ENCODE measurements at regions not wholly inside any gene's neighbourhood (a gene's known extent, or its start where the extent isn't known, plus 50 kb on each side); places are given as distances from the start of the nearest gene placed in this dataset.

DNA sequence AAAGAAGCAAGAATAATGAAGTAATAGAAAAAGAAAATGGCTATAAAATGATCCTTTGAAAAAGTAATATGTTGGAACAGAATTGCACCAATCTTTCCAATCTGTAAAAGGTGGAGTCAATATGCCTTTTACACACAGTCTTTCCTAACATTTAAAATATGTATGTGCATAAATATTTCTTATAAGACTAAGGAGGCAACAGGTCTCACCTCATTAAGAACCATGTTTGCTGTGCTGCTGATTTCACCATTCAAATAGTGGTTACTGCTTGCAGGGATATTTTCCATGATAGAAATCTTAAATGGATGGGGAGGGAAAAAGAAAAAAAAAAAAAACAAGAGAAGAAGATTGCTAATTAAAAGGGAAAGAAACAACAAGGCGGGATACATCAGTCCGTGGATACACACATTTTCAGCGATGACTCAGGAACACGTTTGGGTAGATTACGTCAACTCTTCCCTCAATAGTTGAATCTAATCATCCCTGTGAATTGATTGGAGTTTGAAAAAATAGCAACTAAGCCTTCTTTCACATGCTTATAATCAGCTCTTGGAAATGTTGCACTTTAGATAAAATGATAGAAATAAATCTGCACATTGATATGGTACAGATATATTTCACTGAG lies 2133.9 kb upstream of the CELF4 start:
- H3K23me2 ChIP-seq (ENCODE audit: low read depth, low read length) = no peaks in the 10 kb centered on the region
- H2BK12ac ChIP-seq (ENCODE audit: low read depth, low read length) = no peak overlapping the region
- H3K27me3 ChIP-seq (replicated peaks in 1 of 4; ENCODE audit: control insufficient read depth in 3 of 4, extremely low read depth in 1 of 4, insufficient read depth in 3 of 4, low read length in 3 of 4) = no peaks in the 10 kb centered on the region
- H2BK20ac ChIP-seq (ENCODE audit: low read length) = no peak overlapping the region
- no peak overlapping the region for H2BK5ac ChIP-seq (ENCODE audit: low read depth, low read length)
- no peak overlapping the region for H2BK120ac ChIP-seq (replicated peaks; ENCODE audit: low read depth, low read length)
- H3K9me3 ChIP-seq (ENCODE audit: insufficient read depth in 2 of 2, low read depth in 1 of 2, low read length in 1 of 2) = no peaks in the 10 kb centered on the region
- H3K18ac ChIP-seq (ENCODE audit: extremely low read depth, low read length) = no peak overlapping the region
- ChIA-PET POLR2A (ENCODE audit: partially characterized antibody) (no interaction called here), CTCF (ENCODE audit: partially characterized antibody) (no interaction called here)
- no peak for TF ChIP-seq KDM1A (IDR thresholded peaks at IDR 0.05; ENCODE audit: borderline replicate concordance, low read length)
- TF ChIP-seq, protein P1, sequence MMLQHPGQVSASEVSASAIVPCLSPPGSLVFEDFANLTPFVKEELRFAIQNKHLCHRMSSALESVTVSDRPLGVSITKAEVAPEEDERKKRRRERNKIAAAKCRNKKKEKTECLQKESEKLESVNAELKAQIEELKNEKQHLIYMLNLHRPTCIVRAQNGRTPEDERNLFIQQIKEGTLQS (IDR thresholded peaks at IDR 0.05; ENCODE audit: insufficient read depth, low read depth, low read length) = no peak
- H3K14ac ChIP-seq (ENCODE audit: insufficient read length) = no peak overlapping the region
- no peaks in the 10 kb centered on the region; a peak in 1 of 8 replicates for H3K36me3 ChIP-seq (ENCODE audit: control insufficient read depth in 2 of 4, insufficient read depth in 4 of 4, low read length in 3 of 4)
- 94% methylated on average over 5 of the region's 5 CpGs; no CpG with 5 or more reads in 1 of the 2 experiments for WGBS, 2 experiments (ENCODE audit: extremely low coverage in 1 of 2, insufficient coverage in 1 of 2, insufficient read length in 1 of 2, insufficient replicate concordance in 2 of 2, low coverage in 1 of 2, low lambda C conversion rate in 2 of 2, missing lambda C conversion rate in 1 of 2)
- no peaks in the 10 kb centered on the region for H4K20me1 ChIP-seq (replicated peaks in 1 of 2; ENCODE audit: control insufficient read depth in 1 of 2, insufficient read depth in 2 of 2, low read length in 2 of 2)
- H3K23ac ChIP-seq (ENCODE audit: insufficient read length) = no peak overlapping the region
- no peak overlapping the region for H4K5ac ChIP-seq (ENCODE audit: insufficient read length, low read depth, low read length)
- no peak overlapping the region for H3K9ac ChIP-seq (replicated peaks in 1 of 4; ENCODE audit: extremely low read depth in 1 of 4, low read depth in 3 of 4, low read length in 3 of 4)
- no peaks in the 10 kb centered on the region for H3K79me1 ChIP-seq (ENCODE audit: low read depth, low read length)
- no peak overlapping the region for H3K56ac ChIP-seq (replicated peaks; ENCODE audit: insufficient read length, low read depth, low read length)
- H4K8ac ChIP-seq (ENCODE audit: extremely low read depth, insufficient read depth, low read length) = no peak overlapping the region
- no peak overlapping the region for H2AFZ ChIP-seq (ENCODE audit: low read length)
- H3K4me1 ChIP-seq (replicated peaks in 1 of 4; ENCODE audit: control insufficient read depth in 3 of 4, insufficient read depth in 4 of 4, low read length in 3 of 4) = peaks cover 0 to 8% (median 3%) of the 10 kb centered on the region in 4 experiments; a peak in 2 of 7 replicates
- no peak for DNase-seq (ENCODE audit: low read depth in 1 of 2, low spot score in 2 of 2)
- H2BK15ac ChIP-seq (ENCODE audit: low read length) = no peak overlapping the region
- H3K4ac ChIP-seq (replicated peaks; ENCODE audit: insufficient read length, low read depth, low read length) = no peak overlapping the region
- H3K4me3 ChIP-seq (ENCODE audit: extremely low read depth in 1 of 4, insufficient read depth in 2 of 4, low read depth in 3 of 4, low read length in 4 of 4) = no peak overlapping the region
- no peak overlapping the region for H4K91ac ChIP-seq (replicated peaks; ENCODE audit: insufficient read length, low read length)
- H3K79me2 ChIP-seq (ENCODE audit: control insufficient read depth in 1 of 2, insufficient read depth in 2 of 2, low read length in 2 of 2) = no peaks in the 10 kb centered on the region
- FAIRE-seq = no peak
- no peak overlapping the region for H2AK5ac ChIP-seq (ENCODE audit: low read depth, low read length)
- no peak overlapping the region for H3K27ac ChIP-seq (ENCODE audit: low read depth, low read length)
- H3K4me2 ChIP-seq (ENCODE audit: insufficient read depth in 1 of 2, low read depth in 2 of 2, low read length in 2 of 2) = no peak overlapping the region

All from H1 (cell line).